NCI-H82 treated with DMSO at 0.1 percent for 48 hours (cell line): ENCODE measurements at regions not wholly inside any gene's neighbourhood (a gene's known extent, or its start where the extent isn't known, plus 50 kb on each side); places are given as distances from the start of the nearest gene placed in this dataset.

ENCODE experiments used
- DNase-seq: peaks from one replicate; lab custom pipeline; 2025; ENCODE audit not compliant: unreplicated experiment; lab: John Stamatoyannopoulos, UW

GRCh38 chr3:25035526-25035925, 392.5 kb upstream of the RARB start:
- DNase-seq, result no peak

DNA sequence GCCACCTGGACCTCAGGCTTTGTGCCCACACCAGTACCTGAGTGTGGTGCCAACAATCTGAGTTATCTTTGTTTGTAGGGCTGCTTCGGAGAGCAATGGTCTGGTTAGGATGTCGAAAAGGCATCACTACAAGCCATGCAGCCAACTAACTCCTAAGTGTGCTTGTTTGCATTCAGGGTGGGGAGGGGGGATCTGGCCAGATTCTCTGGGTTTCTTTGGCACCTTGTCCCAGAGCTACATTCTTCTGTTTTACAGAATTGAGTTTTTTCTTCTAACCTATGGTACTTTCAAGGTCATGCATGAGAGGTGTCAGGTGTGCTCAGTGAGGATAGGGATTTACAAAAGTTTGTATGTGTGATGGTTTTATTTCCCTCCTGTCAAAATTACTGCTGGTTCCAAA, 391.4 kb upstream of the RARB start:
- DNase-seq, result no peak

- DNase-seq, result no peak
Measured at GRCh38 chr3:25037049-25037547, 391.0 kb upstream of the RARB start.

GRCh38 chr3:25038271-25038670, 389.8 kb upstream of the RARB start:
- no peak for DNase-seq

GRCh38 chr3:25038922-25039321, 389.1 kb upstream of the RARB start:
- no peak for DNase-seq

DNA sequence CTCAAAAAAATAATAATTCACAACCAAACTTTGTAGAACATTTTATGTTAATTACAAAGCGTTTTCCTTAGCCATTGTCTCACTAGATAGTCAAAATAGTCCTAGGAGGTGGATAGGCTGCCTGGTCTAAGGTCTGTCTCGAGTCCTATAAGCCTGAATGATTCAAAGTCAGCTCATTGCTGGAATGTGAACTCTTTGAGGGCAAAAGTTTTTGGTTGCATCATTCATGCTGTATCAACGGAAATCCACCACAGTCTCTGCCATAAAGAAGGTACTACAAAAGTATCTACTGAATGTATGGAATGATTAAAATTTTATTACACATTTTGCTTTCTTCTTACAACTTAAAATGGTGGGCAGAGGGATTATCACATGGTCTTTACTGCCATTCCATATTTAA, 387.3 kb upstream of the RARB start:
- DNase-seq, result no peak

- no peak for DNase-seq
Measured at GRCh38 chr3:25041871-25042584, 386.0 kb upstream of the RARB start.

GRCh38 chr3:25043177-25043576, 384.9 kb upstream of the RARB start:
- DNase-seq, result no peak

DNA sequence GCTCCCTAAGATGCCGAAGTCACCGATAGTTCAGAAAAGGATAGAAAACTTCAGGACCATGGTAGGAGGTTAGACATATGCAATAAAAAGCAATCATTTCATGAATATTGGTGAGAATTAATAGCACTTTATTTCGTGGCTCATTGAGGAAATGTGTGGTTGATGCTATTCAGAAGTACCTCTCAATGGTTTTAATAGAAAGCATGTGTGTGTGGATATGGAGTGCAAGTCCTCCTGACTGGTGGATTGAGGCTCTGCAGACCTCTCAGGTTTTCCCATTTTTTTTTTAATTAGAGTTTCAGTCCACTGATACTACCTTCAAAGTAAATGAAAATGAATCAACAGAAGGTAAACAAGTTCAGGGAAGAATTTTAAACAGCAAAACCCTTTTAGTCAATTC, 384.3 kb upstream of the RARB start:
- no peak for DNase-seq

GRCh38 chr3:25044762-25045710, 383.0 kb upstream of the RARB start:
- DNase-seq, result no peak

DNA sequence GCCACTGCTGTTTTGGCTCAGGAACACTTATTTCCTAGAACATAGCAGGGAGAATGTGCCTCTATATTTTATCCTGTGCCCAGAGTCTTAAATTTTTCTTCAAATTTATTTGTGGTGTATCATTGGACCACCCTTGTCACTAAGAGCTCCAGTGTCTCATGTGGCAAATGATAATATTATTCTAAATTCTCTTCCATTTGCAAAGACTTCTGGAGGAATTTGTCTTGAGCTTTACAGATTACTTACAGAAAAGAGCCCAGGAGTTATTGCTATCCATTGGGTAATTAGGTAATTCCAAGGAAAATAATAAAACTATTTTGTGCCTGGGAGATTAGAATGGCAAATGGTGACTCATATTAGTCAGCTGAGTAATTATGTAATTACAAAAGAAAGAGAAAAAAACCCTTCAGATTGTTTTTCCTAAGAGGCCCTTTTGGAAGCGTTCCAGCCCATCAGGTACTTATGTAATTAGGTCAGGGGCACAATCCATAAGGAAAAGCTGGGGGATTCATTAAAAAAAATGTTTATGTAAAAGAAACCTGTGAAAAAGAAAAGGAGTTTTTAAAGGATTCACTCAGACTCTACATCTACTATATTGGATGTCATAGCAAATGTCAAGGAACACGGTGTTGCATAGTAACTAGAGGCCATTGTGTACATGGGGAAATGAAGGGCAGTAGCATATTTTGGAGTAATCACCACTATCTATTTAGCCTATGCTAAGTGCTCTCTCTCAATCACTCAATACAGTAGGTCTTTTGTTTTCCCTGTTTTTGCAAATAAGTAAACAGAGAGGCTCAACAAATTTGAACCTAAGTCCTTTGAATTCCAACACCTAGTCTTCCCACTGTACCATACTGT, 380.9 kb upstream of the RARB start:
- DNase-seq, result no peak

- no peak for DNase-seq
Measured at GRCh38 chr3:25049304-25049703, 378.8 kb upstream of the RARB start.

- no peak for DNase-seq
Measured at GRCh38 chr3:25053360-25053759, 374.7 kb upstream of the RARB start.

- no peak for DNase-seq
Measured at GRCh38 chr3:25056036-25056755, 371.9 kb upstream of the RARB start.

DNA sequence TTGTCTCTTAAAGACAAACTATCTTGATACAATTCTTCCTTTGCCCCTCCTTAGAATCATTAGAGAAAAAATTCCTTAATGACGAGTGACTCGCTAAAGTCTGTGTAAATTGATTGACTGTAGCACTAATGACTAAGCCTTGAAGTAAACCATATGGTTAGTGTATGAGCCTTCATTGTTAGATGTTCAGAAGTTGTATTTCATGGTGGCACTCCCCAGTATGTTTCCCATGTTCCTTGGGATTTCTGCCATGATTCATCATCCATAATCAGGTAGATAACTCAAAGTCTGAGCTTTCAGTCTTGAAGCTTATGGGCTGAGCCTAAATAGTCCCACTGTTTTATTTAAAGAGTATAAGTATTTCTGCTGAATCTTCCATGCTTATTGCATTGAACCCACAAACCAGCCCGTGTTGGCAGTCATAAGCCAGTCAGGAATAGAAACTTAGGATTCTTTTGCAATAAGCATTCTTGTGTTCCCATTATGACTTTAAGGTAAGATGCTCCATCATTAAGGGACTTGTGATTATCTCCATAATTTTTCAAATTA, 371.2 kb upstream of the RARB start:
- DNase-seq, result no peak

GRCh38 chr3:25057379-25057778, 370.7 kb upstream of the RARB start:
- no peak for DNase-seq

- DNase-seq, result no peak
Measured at GRCh38 chr3:25064681-25065080, 363.4 kb upstream of the RARB start.

GRCh38 chr3:25069970-25070369, 358.1 kb upstream of the RARB start:
- no peak for DNase-seq

DNA sequence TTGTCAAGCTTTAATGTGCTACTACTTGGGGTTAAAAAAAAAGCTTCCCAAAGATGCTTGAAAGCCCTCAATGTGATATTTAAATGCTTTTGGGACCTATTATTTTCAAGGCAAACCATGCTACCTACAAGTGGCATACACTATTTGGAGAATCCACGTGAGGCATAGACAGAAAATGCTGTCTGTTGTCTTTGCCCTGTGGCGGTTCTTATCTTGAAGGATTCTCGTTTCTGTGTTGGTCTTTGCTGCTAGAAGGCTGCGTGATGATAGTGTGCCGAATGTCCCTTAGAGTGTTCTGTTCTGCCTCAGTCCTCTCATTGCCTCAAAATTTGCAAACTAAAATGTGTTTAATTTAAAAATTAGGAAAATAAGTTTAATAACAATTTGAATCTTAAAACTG, 356.2 kb upstream of the RARB start:
- no peak for DNase-seq

DNA sequence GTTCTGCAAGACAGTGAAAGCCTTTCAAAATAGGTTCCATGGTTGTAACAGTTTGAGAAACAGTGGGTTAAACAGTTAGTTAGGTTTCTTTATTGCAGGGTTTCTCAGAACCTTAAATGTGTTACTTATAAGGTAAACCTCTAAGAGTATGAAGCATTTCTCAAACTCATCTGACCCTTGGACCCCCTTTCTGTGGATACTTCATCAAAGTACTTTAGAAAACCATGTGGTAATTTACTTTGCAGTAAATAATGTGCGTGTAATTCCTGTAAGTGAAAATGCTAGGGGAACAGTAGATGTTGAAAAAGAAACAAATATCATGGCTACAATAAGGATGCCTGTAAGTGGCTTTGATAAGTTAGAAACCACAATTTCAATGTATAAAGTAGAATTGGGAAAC, 354.6 kb upstream of the RARB start:
- DNase-seq, result no peak
